Bone marrow (tissue), 2 donors: ENCODE measurements at regions not wholly inside any gene's neighbourhood (a gene's known extent, or its start where the extent isn't known, plus 50 kb on each side); places are given as distances from the start of the nearest gene placed in this dataset.
A peak's percentile ranks its signal among the peaks of the same experiment; 100 is the strongest.

ENCODE experiments used
- DNase-seq, 2 donors: peaks; one replicate each; lab custom pipeline; 2025; lab: John Stamatoyannopoulos, UW

- no peak for DNase-seq
Observed at GRCh38 chrX:46301903-46302302, 243.3 kb downstream of the ZNF674 start.

- no peak for DNase-seq
Observed at GRCh38 chrX:46298821-46299220, 246.4 kb downstream of the ZNF674 start.

GRCh38 chrX:46295963-46296362, 249.3 kb downstream of the ZNF674 start:
- no peak for DNase-seq

- DNase-seq: no peak
Observed at GRCh38 chrX:46294234-46294633, 251.0 kb downstream of the ZNF674 start.

- peak in 1 of 2 donors; percentile 44 for DNase-seq
Observed at GRCh38 chrX:46279925-46280313, 265.3 kb downstream of the ZNF674 start.

- no peak for DNase-seq
Observed at GRCh38 chrX:46279214-46279924, 265.9 kb downstream of the ZNF674 start.

- DNase-seq: no peak
Observed at GRCh38 chrX:46278572-46278971, 266.6 kb downstream of the ZNF674 start.

- DNase-seq: peak in 1 of 2 donors; percentile 39
Observed at GRCh38 chrX:46268412-46268811, 276.8 kb downstream of the ZNF674 start.

- DNase-seq: no peak
Observed at GRCh38 chrX:46263494-46263893, 281.7 kb downstream of the ZNF674 start.

GRCh38 chrX:46262304-46262703, 282.9 kb downstream of the ZNF674 start:
- DNase-seq: no peak

- no peak for DNase-seq
Observed at GRCh38 chrX:46260499-46260898, 284.7 kb downstream of the ZNF674 start.

- DNase-seq: no peak
Observed at GRCh38 chrX:46258356-46258755, 286.9 kb downstream of the ZNF674 start.

- DNase-seq: no peak
Observed at GRCh38 chrX:46257451-46257879, 287.8 kb downstream of the ZNF674 start.

- no peak for DNase-seq
Observed at GRCh38 chrX:46256875-46257274, 288.3 kb downstream of the ZNF674 start.

- peak in 1 of 2 donors; percentile 16 for DNase-seq
Observed at GRCh38 chrX:46255046-46255445, 290.2 kb downstream of the ZNF674 start.

GRCh38 chrX:46254641-46255040, 290.6 kb downstream of the ZNF674 start:
- no peak for DNase-seq

GRCh38 chrX:46251755-46252154, 293.5 kb downstream of the ZNF674 start:
- no peak for DNase-seq

- DNase-seq: no peak
Observed at GRCh38 chrX:46250151-46250550, 295.1 kb downstream of the ZNF674 start.

- no peak for DNase-seq
Observed at GRCh38 chrX:46247456-46247855, 297.8 kb downstream of the ZNF674 start.

- DNase-seq: no peak
Observed at GRCh38 chrX:46244451-46244850, 300.8 kb downstream of the ZNF674 start.

- DNase-seq: no peak
Observed at GRCh38 chrX:46236411-46236810, 308.8 kb downstream of the ZNF674 start.

GRCh38 chrX:46235778-46236177, 309.4 kb downstream of the ZNF674 start:
- DNase-seq: no peak

GRCh38 chrX:46234775-46235174, 310.4 kb downstream of the ZNF674 start:
- DNase-seq: no peak

- no peak for DNase-seq
Observed at GRCh38 chrX:46228389-46228788, 316.8 kb downstream of the ZNF674 start.
